ENCODE measurements at regions not wholly inside any gene's neighbourhood (a gene's known extent, or its start where the extent isn't known, plus 50 kb on each side); places are given as distances from the start of the nearest gene placed in this dataset.

- no peak for TF ChIP-seq POLR2AphosphoS5 (IDR thresholded peaks at IDR 0.05; ENCODE audit: low read depth, low read length)
- TF ChIP-seq REST (IDR thresholded peaks at IDR 0.05; ENCODE audit: insufficient read depth in 1 of 2, low read depth in 2 of 2, low read length in 2 of 2) = no peak
- TF ChIP-seq TAF1 (IDR thresholded peaks at IDR 0.05; ENCODE audit: borderline replicate concordance, insufficient read depth, low read length) = no peak
Measured at GRCh38 chr3:194775266-194775665, 89.6 kb downstream of the FAM43A start.

Data from PFSK-1 (cell line).